Endothelial cell of umbilical vein (primary cell): ENCODE measurements at regions not wholly inside any gene's neighbourhood (a gene's known extent, or its start where the extent isn't known, plus 50 kb on each side); places are given as distances from the start of the nearest gene placed in this dataset.

ENCODE experiments used
- BruUV-seq: library from RNA; stranded (reverse); fragments of 400-500 nt; replicated peaks from 2 replicates; lab custom pipeline; 2021; lab: Mats Ljungman, UMichigan
- CTCF ChIA-PET: fragments of 300-600, 350-600 bp; sonication (Branson Sonifier 250); formaldehyde crosslinking; loops from one replicate; lab custom pipeline; 2021; ENCODE audit warnings: antibody characterized with exemption, inconsistent platforms; lab: Charles Lee
- POLR2A ChIA-PET: fragments of 300-600, 350-600 bp; sonication (Branson Sonifier 250); formaldehyde crosslinking; loops from one replicate; lab custom pipeline; 2021; ENCODE audit warnings: antibody characterized with exemption, inconsistent platforms; lab: Charles Lee
- DNase-seq: peaks from one replicate; pipeline ENCODE4 v3.0.0-alpha.2; 2011; ENCODE audit warnings: low read depth, low spot score
- FAIRE-seq: peaks from 2 replicates; lab custom pipeline; 2011; peaks lifted over from hg19 to GRCh38; lab: Jason Lieb, UNC
- H2AFZ ChIP-seq: 2 replicates; pipeline ENCODE4 v1.6.0; 2012; ENCODE audit warnings: low read depth, low read length, control low read depth, inconsistent platforms
- H3K27ac ChIP-seq: 2 replicates; pipeline ENCODE4 v1.5.1; 2011; ENCODE audit warnings: low read depth, mild to moderate bottlenecking, control low read depth, low read length, moderate library complexity; ENCODE audit not compliant: insufficient read depth
- H3K27me3 ChIP-seq, 2 experiments: 2 replicates each; pipeline versions ENCODE4 v1.6.0 to v1.6.1; 2011; ENCODE audit warnings: low read length in 2 of 2, mixed read lengths in 1 of 2; ENCODE audit not compliant: control insufficient read depth in 2 of 2, insufficient read depth in 2 of 2
- H3K36me3 ChIP-seq, 2 experiments: 2 replicates in 1 of 2; 3 replicates in 1 of 2; pipeline ENCODE4 v1.5.1; 2011; ENCODE audit warnings: low read length in 2 of 2, mild to moderate bottlenecking in 1 of 2, moderate library complexity in 1 of 2; ENCODE audit not compliant: control insufficient read depth in 2 of 2, insufficient read depth in 2 of 2; ENCODE audit errors: extremely low read depth in 1 of 2
- H3K4me1 ChIP-seq: 3 replicates; pipeline ENCODE4 v1.5.1; 2011; ENCODE audit warnings: mild to moderate bottlenecking, low read length; ENCODE audit not compliant: control insufficient read depth, insufficient read depth; ENCODE audit errors: extremely low read depth
- H3K4me2 ChIP-seq: 2 replicates; pipeline ENCODE4 v1.6.1; 2011; ENCODE audit warnings: low read length, control low read depth, mixed read lengths; ENCODE audit not compliant: insufficient read depth
- H3K4me3 ChIP-seq, 3 experiments: fragments of 200-600 bp in 1 of 3; sonication (generic), shearing (Covaris generic) in 1 of 3; replicated peaks in 1 of 3; 2 replicates each; pipeline ENCODE4 v1.5.1; 2011 to 2016; ENCODE audit warnings: control low read depth in 3 of 3, low read length in 3 of 3, mild to moderate bottlenecking in 2 of 3, inconsistent platforms in 1 of 3, low read depth in 1 of 3, moderate library complexity in 1 of 3; ENCODE audit not compliant: insufficient read depth in 1 of 3
- H3K79me2 ChIP-seq: 2 replicates; pipeline ENCODE4 v1.6.0; 2012; ENCODE audit warnings: low read length, inconsistent platforms; ENCODE audit not compliant: control insufficient read depth, insufficient read depth
- H3K9ac ChIP-seq: replicated peaks from 2 replicates; pipeline ENCODE3; 2011; ENCODE audit warnings: low read length, control low read depth; ENCODE audit not compliant: insufficient read depth; ENCODE audit errors: extremely low read depth
- H3K9me1 ChIP-seq: replicated peaks from 3 replicates; pipeline ENCODE4 v1.6.0; 2011; ENCODE audit warnings: mild to moderate bottlenecking, low read length; ENCODE audit not compliant: control insufficient read depth, insufficient read depth; ENCODE audit errors: extremely low read depth
- H3K9me3 ChIP-seq: replicated peaks from 2 replicates; pipeline ENCODE4 v1.5.1; 2012; ENCODE audit warnings: low read length, inconsistent platforms; ENCODE audit not compliant: control insufficient read depth, insufficient read depth
- H4K20me1 ChIP-seq: replicated peaks from 2 replicates; pipeline ENCODE3; 2011; ENCODE audit warnings: mild to moderate bottlenecking, low read length; ENCODE audit not compliant: control insufficient read depth, insufficient read depth; ENCODE audit errors: extremely low read depth
- EZH2 ChIP-seq: IDR thresholded peaks from 2 replicates; pipeline ENCODE4 v1.6.1; 2012; ENCODE audit warnings: borderline replicate concordance, low read depth, mild to moderate bottlenecking, moderate library complexity, low read length, inconsistent platforms; ENCODE audit not compliant: severe bottlenecking
- FOS ChIP-seq: IDR thresholded peaks from 2 replicates; pipeline ENCODE4 v1.6.1; 2011; ENCODE audit warnings: mild to moderate bottlenecking, low read length, moderate library complexity, borderline replicate concordance; ENCODE audit not compliant: insufficient read depth
- GATA2 ChIP-seq: IDR thresholded peaks from 2 replicates; pipeline ENCODE4 v1.7.0; 2011; ENCODE audit warnings: low read depth, mild to moderate bottlenecking, moderate library complexity, mixed read lengths, low read length; ENCODE audit not compliant: insufficient read length, insufficient read depth
- JUN ChIP-seq: IDR thresholded peaks from 2 replicates; pipeline ENCODE4 v1.6.1; 2011; ENCODE audit warnings: borderline replicate concordance, low read depth; ENCODE audit not compliant: insufficient read length, insufficient read depth
- MAX ChIP-seq: IDR thresholded peaks from 2 replicates; pipeline ENCODE4 v1.6.1; 2011; ENCODE audit not compliant: insufficient read depth, insufficient read length
- MYC ChIP-seq: IDR thresholded peaks from one replicate; pipeline ENCODE4 v1.6.1; 2011; ENCODE audit warnings: mild to moderate bottlenecking, low read depth, low read length
- POLR2A ChIP-seq: IDR thresholded peaks from 2 replicates; pipeline ENCODE4 v1.6.1; 2012; ENCODE audit warnings: low read depth, mild to moderate bottlenecking, control low read depth, low read length
- POLR2AphosphoS5 ChIP-seq: IDR thresholded peaks from 2 replicates; pipeline ENCODE4 v1.6.1; 2012; ENCODE audit warnings: low read depth, mild to moderate bottlenecking, control low read depth, low read length, moderate library complexity; ENCODE audit not compliant: insufficient read depth
- dilution Hi-C: fragments of 300-500 bp; cut with MboI; formaldehyde crosslinking; loops from one replicate; pipeline ENCODE4 v1.15.0; 2019; ENCODE audit warnings: low sequenced_read_pairs; ENCODE audit not compliant: extremely low pct_ligation_motif_present
- intact Hi-C: fragments of 100-400 bp; cut with micrococcal nuclease; formaldehyde crosslinking; loops from one replicate; pipeline ENCODE4 v1.10.0; 2022
- TF ChIP-seq, protein P1 (sequence below), 2 donors: IDR thresholded peaks; 1 replicate in 1 of 2; 2 replicates in 1 of 2; pipeline ENCODE4 v1.5.1; 2011; ENCODE audit warnings: low read length in 2 of 2, mild to moderate bottlenecking in 2 of 2, moderate library complexity in 2 of 2, control low read depth in 1 of 2, inconsistent platforms in 1 of 2, low read depth in 1 of 2; ENCODE audit not compliant: insufficient read depth in 1 of 2; ENCODE audit errors: extremely low read depth in 1 of 2

GRCh38 chr2:217124050-217124449 is 264.2 kb upstream of the TNP1 start:
- Histone ChIP-seq H3K4me3 (no peak overlapping the region), H3K4me1 (peaks cover 7% of the 10 kb centered on the region), H3K4me2 (no peak overlapping the region), H3K36me3 (no peaks in the 10 kb centered on the region), H3K79me2 (no peaks in the 10 kb centered on the region), H2AFZ (no peak overlapping the region), H3K9me1 (no peaks in the 10 kb centered on the region), H3K27me3 (peaks cover 0 to 2% of the 10 kb centered on the region in 2 experiments), H3K27ac (no peak overlapping the region), H3K9me3 (no peaks in the 10 kb centered on the region), H4K20me1 (no peaks in the 10 kb centered on the region), H3K9ac (no peak overlapping the region)
- POLR2A ChIA-PET, result no interaction called here
- intact Hi-C loops (no loop called here), dilution Hi-C loops (no loop called here)
- FAIRE-seq, result no peak
- TF ChIP-seq MAX (no peak), POLR2AphosphoS5 (no peak), POLR2A (no peak), EZH2 (no peak), FOS (no peak), GATA2 (no peak), JUN (no peak), MYC (no peak)
- TF ChIP-seq, protein P1, sequence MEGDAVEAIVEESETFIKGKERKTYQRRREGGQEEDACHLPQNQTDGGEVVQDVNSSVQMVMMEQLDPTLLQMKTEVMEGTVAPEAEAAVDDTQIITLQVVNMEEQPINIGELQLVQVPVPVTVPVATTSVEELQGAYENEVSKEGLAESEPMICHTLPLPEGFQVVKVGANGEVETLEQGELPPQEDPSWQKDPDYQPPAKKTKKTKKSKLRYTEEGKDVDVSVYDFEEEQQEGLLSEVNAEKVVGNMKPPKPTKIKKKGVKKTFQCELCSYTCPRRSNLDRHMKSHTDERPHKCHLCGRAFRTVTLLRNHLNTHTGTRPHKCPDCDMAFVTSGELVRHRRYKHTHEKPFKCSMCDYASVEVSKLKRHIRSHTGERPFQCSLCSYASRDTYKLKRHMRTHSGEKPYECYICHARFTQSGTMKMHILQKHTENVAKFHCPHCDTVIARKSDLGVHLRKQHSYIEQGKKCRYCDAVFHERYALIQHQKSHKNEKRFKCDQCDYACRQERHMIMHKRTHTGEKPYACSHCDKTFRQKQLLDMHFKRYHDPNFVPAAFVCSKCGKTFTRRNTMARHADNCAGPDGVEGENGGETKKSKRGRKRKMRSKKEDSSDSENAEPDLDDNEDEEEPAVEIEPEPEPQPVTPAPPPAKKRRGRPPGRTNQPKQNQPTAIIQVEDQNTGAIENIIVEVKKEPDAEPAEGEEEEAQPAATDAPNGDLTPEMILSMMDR (IDR thresholded peaks at IDR 0.05; ENCODE audit: extremely low read depth in 1 of 2, insufficient read depth in 1 of 2, low read depth in 1 of 2, low read length in 2 of 2), result no peak
- DNase-seq, result no peak
- BruUV-seq, result no TSS peak
- CTCF ChIA-PET, result interaction anchor here (1.3 kb wide), 1 partner anchor 42 kb away, joined by 4 read pairs; no protein-coding TSS in a partner anchor
